GM12865 (cell line): ENCODE measurements at regions not wholly inside any gene's neighbourhood (a gene's known extent, or its start where the extent isn't known, plus 50 kb on each side); places are given as distances from the start of the nearest gene placed in this dataset.

ENCODE experiments used
- DNase-seq: peaks from one replicate; pipeline ENCODE4 v3.0.0; 2010; ENCODE audit warnings: low read depth
- H3K4me3 ChIP-seq: 2 replicates; pipeline ENCODE4 v1.5.1; 2011; ENCODE audit warnings: mild to moderate bottlenecking, low read depth, low read length, control low read depth
- TF ChIP-seq, protein P1 (sequence below): IDR thresholded peaks from 2 replicates; pipeline ENCODE4 v1.5.1; 2011; ENCODE audit warnings: low read length, control low read depth, low read depth, inconsistent platforms; ENCODE audit not compliant: insufficient read depth; ENCODE audit errors: missing control alignments

DNA sequence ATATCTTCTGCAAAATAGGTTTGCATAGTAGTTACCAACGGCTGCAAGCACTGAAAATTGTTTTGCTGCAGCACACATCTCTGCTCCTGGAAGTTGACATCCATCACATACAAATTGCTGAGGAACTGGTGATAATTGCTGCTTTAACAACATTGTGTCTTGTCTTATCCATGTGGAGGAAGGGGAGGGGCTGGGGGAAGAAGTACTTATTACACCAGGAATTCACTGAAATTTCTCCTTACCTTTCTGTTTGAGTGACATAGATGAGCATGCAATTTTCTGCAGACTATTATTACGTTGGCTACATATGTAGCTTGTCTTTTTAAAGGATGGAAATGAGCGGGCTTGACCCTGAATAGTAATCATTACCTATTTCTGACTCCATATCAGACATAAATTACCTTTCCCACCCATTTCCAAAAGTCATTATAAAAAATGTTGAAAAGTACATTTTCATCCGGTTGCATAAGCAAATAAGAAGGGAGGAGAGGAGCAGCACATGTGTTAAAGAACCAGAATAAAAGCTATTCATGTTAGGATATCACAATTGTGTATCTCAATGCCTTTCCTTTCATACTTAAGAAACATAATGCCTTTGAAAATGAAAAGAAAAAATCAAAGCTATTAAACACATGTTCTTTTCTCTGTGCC lies 1905.6 kb downstream of the PCDH7 start:
- TF ChIP-seq, protein P1, sequence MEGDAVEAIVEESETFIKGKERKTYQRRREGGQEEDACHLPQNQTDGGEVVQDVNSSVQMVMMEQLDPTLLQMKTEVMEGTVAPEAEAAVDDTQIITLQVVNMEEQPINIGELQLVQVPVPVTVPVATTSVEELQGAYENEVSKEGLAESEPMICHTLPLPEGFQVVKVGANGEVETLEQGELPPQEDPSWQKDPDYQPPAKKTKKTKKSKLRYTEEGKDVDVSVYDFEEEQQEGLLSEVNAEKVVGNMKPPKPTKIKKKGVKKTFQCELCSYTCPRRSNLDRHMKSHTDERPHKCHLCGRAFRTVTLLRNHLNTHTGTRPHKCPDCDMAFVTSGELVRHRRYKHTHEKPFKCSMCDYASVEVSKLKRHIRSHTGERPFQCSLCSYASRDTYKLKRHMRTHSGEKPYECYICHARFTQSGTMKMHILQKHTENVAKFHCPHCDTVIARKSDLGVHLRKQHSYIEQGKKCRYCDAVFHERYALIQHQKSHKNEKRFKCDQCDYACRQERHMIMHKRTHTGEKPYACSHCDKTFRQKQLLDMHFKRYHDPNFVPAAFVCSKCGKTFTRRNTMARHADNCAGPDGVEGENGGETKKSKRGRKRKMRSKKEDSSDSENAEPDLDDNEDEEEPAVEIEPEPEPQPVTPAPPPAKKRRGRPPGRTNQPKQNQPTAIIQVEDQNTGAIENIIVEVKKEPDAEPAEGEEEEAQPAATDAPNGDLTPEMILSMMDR, result no peak
- H3K4me3 ChIP-seq, result no peak overlapping the region
- DNase-seq, result no peak

DNA sequence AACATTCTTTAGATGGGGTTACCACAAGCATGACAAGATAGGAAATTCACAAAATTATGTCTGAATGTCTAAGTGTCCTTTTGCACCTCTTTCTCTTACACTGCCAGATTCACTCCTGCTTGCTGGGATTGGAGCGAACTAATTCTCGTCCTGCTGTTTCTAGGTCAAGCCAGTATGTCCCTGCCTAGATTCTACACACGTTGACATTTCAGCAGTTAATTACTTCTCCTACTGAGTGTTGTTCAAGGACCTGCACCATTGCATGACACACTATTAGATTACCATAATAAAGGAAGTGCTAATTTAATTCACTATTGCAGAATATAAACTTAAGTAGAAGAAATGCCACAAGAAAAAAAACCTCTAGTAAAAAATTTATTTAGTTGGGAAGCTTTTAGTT lies 1911.7 kb downstream of the PCDH7 start:
- DNase-seq, result no peak
- H3K4me3 ChIP-seq, result no peak overlapping the region
- TF ChIP-seq, protein P1, result no peak

GRCh38 chr4:32633421-32633820 lies 1913.3 kb downstream of the PCDH7 start:
- no peak overlapping the region for H3K4me3 ChIP-seq
- DNase-seq, result no peak
- TF ChIP-seq, protein P1, result no peak

DNA sequence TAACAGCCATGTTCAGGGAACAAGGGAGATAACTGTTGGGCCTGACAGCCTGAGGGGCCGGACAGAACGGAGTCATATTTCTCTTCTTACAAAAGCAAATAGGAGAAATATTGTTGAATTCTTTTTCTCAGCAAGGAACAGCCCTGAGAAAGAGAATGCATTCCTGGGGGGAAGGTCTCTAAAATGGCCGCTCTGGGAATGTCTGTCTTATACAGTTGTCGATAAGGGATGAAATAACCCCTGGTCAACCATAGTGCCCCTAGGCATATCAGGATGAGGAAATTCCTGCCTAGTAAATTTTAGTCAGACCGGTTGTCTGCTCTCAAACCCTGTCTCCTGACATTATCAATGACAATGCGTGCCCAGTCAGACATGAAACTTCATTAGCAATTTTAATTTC lies 1925.5 kb downstream of the PCDH7 start:
- TF ChIP-seq, protein P1, result no peak

GRCh38 chr4:32658019-32658418 lies 1937.8 kb downstream of the PCDH7 start:
- no peak for DNase-seq
- no peak overlapping the region for H3K4me3 ChIP-seq
- TF ChIP-seq, protein P1, result no peak

More for the DNA sequence above, 1925.5 kb downstream of the PCDH7 start:
- DNase-seq, result no peak
- H3K4me3 ChIP-seq, result no peak overlapping the region

GRCh38 chr4:32661229-32661628 lies 1941.1 kb downstream of the PCDH7 start:
- TF ChIP-seq, protein P1, result no peak
- H3K4me3 ChIP-seq, result no peak overlapping the region
- no peak for DNase-seq

GRCh38 chr4:32662803-32663202 lies 1942.6 kb downstream of the PCDH7 start:
- TF ChIP-seq, protein P1, result no peak
- H3K4me3 ChIP-seq, result no peak overlapping the region
- no peak for DNase-seq
